ENCODE measurements at regions not wholly inside any gene's neighbourhood (a gene's known extent, or its start where the extent isn't known, plus 50 kb on each side); places are given as distances from the start of the nearest gene placed in this dataset.
"Not testable (repeated sequence)": the region's sequence is repeated elsewhere in the genome, so short reads cannot be mapped to it uniquely, and the experiment has no call there.

- H3K27me3 ChIP-seq (ENCODE audit: control insufficient read depth, insufficient read depth, low read length); H3K4me3 ChIP-seq (ENCODE audit: insufficient read depth, low read depth, low read length); H3K36me3 ChIP-seq (replicated peaks; ENCODE audit: control insufficient read depth, insufficient read depth, low read length); DNase-seq: not testable (repeated sequence)
These were observed 99.2 kb downstream of the OAT start for GRCh38 chr10:124319520-124319919.

GRCh38 chr10:124318811-124319210, 99.9 kb downstream of the OAT start:
- no peak for DNase-seq
- Histone ChIP-seq H3K4me3 (ENCODE audit: insufficient read depth, low read depth, low read length) (no peak overlapping the region), H3K36me3 (replicated peaks; ENCODE audit: control insufficient read depth, insufficient read depth, low read length) (no peaks in the 10 kb centered on the region), H3K27me3 (ENCODE audit: control insufficient read depth, insufficient read depth, low read length) (no peaks in the 10 kb centered on the region)

DNA sequence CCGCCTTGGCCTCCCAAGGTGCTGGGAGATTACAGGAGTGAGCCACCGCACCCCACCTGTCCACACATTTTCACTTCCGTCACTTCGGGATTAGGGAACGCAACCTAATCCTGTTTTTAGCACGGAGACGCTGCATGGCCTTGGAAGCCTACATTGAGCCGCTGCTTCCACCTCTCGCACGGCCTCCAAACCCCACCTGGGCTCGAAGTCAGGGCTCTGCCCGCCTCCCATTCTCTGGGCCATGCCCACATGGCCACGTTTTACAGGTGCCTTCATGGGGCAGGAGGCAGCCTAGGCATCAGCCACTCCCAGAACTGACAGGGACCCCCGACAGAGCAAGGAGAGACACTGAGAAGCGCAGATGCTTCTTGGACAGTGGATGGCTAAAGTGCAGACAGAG, 100.6 kb downstream of the OAT start:
- Histone ChIP-seq H3K27me3 (ENCODE audit: control insufficient read depth, insufficient read depth, low read length) (no peaks in the 10 kb centered on the region), H3K4me3 (ENCODE audit: insufficient read depth, low read depth, low read length) (no peak overlapping the region), H3K36me3 (replicated peaks; ENCODE audit: control insufficient read depth, insufficient read depth, low read length) (no peaks in the 10 kb centered on the region)
- no peak for DNase-seq

DNA sequence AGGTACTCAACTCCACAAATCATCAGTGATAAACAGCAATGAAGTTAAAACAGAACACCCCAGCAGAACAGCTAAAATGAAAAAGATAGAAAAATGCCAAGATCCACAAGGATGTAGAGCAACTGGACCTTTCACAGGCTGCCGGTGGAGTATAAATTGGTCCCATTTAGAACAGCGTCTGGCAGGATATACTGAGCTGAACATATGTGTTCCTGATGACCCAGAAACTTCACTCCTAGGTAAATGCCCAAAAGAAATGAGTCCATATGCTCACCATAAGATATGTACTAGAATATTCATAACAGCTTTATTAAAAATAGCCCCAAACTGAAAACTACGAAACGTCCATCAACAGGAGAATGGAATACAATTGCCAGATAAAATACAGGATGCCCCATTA, 102.4 kb downstream of the OAT start:
- H3K36me3 ChIP-seq (replicated peaks; ENCODE audit: control insufficient read depth, insufficient read depth, low read length): no peaks in the 10 kb centered on the region
- no peak for DNase-seq
- H3K27me3 ChIP-seq (ENCODE audit: control insufficient read depth, insufficient read depth, low read length): no peaks in the 10 kb centered on the region
- no peak overlapping the region for H3K4me3 ChIP-seq (ENCODE audit: insufficient read depth, low read depth, low read length)

DNA sequence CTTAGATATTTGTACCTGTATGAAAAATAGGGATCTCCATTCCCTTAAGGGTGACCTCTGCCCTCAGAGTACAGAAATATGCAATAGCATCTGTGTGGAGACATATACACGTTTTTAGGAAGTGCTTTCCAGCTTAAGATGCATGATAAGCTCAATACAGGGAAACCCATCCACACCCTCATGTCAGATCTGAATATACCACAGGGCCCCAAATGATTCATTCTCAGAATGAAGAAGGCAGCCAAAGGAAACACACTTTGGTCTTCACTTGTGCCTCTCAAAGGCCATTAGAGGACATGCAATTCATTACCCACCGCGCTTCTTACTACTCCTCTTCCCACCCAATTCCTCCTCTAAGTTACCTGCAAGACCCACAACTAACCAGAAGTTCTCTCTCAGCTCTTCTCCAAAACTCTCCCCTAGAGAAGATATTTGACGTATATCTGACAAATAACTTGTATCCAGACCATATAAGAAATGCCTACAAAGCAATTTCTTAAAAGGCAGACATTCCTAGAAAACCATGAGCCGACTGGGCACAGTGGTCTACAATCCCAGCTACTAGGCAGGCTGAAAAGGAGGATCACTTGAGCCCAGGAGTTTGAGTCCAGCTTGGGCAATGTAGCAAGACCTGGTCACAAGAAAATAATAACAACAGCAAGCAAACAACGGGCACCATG, 103.0 kb downstream of the OAT start:
- Histone ChIP-seq H3K36me3 (replicated peaks; ENCODE audit: control insufficient read depth, insufficient read depth, low read length) (no peaks in the 10 kb centered on the region), H3K27me3 (ENCODE audit: control insufficient read depth, insufficient read depth, low read length) (no peaks in the 10 kb centered on the region), H3K4me3 (ENCODE audit: insufficient read depth, low read depth, low read length) (no peak overlapping the region)
- no peak for DNase-seq

DNA sequence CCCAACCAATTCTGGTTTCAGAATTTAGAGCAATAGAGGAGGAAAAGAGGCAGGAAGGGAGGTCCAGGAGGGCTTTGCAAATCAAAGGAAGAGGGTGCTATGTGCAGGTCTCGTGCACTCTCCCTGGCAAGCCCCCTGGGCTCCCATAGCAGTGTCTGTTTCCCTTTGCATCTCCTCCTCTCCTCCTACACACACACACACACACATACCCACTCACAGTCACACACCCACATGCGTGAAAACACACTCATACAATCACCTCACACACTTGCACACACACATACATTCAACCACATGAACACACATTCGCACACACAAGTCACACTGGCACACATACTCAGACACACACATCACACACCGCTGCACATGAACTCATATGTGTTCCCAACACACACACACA, 105.3 kb downstream of the OAT start:
- H3K36me3 ChIP-seq (replicated peaks; ENCODE audit: control insufficient read depth, insufficient read depth, low read length): no peaks in the 10 kb centered on the region
- no peak overlapping the region for H3K4me3 ChIP-seq (ENCODE audit: insufficient read depth, low read depth, low read length)
- H3K27me3 ChIP-seq (ENCODE audit: control insufficient read depth, insufficient read depth, low read length): no peaks in the 10 kb centered on the region
- DNase-seq: no peak

DNA sequence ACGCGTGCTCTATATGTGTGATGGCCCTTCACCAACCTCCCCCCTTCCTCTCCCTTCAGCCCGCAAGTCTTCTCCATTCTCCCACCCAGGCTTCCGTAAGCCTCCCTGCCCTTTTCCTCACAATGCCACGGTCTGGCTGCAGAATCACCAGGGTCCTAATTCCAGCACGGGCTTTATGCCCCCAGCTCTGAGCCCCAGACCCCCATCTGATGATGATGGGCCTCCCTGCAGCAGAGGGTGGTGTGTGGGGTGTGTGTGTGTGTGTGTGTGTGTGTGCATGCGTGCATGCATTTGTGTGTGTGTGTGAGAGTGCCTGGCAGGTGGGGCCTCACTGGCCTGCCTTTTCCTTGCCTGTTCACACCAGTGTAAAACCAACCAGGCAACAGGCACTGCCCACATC, 109.9 kb downstream of the OAT start:
- DNase-seq: no peak
- H3K36me3 ChIP-seq (replicated peaks; ENCODE audit: control insufficient read depth, insufficient read depth, low read length): no peaks in the 10 kb centered on the region
- no peaks in the 10 kb centered on the region for H3K27me3 ChIP-seq (ENCODE audit: control insufficient read depth, insufficient read depth, low read length)
- H3K4me3 ChIP-seq (ENCODE audit: insufficient read depth, low read depth, low read length): no peak overlapping the region

GRCh38 chr10:124308056-124308645, 110.6 kb downstream of the OAT start:
- no peaks in the 10 kb centered on the region for H3K27me3 ChIP-seq (ENCODE audit: control insufficient read depth, insufficient read depth, low read length)
- no peak overlapping the region for H3K4me3 ChIP-seq (ENCODE audit: insufficient read depth, low read depth, low read length)
- H3K36me3 ChIP-seq (replicated peaks; ENCODE audit: control insufficient read depth, insufficient read depth, low read length): no peaks in the 10 kb centered on the region
- no peak for DNase-seq

DNA sequence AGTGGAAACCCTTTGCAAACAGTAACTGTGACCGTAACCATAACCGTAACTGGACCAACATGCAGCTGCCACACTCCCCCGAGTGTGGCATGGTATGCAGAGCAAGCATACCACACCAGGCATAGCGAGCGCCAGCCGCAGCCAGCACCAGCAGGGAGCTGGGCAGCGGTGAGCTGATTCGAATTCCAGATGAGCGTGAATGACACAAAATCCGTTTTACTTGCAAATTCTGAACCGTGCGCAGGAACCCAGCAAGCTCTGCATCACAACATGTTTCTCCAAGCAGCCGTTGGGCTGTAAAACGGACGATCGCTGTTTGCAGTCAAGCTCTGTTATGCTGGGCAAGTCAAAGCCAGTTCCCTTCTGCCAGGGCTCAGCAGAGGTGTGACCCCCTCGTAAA, 111.1 kb downstream of the OAT start:
- Histone ChIP-seq H3K36me3 (replicated peaks; ENCODE audit: control insufficient read depth, insufficient read depth, low read length) (no peaks in the 10 kb centered on the region), H3K27me3 (ENCODE audit: control insufficient read depth, insufficient read depth, low read length) (no peaks in the 10 kb centered on the region), H3K4me3 (ENCODE audit: insufficient read depth, low read depth, low read length) (no peak overlapping the region)
- DNase-seq: no peak

- Histone ChIP-seq H3K36me3 (replicated peaks; ENCODE audit: control insufficient read depth, insufficient read depth, low read length) (no peaks in the 10 kb centered on the region), H3K4me3 (ENCODE audit: insufficient read depth, low read depth, low read length) (no peak overlapping the region), H3K27me3 (ENCODE audit: control insufficient read depth, insufficient read depth, low read length) (no peaks in the 10 kb centered on the region)
These were observed 111.8 kb downstream of the OAT start for GRCh38 chr10:124306922-124307371.

DNA sequence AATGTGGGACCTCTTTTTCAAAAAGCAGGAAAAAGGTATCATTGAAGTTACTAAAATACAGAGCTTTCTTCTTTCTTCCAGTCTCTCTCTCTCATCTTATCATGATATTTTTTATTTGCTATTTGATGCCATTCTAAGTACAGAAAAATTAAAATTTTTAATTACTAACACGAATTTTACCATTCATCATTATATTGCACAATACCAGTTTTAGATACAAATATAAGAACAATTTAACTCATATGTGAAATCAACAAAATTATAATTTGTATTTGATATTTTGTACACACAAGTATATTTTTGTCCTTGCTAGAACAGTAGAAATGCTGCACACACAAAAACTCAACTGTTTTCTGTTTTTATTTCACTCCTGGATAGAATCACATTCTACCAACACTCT, 112.2 kb downstream of the OAT start:
- Histone ChIP-seq H3K4me3 (ENCODE audit: insufficient read depth, low read depth, low read length) (no peak overlapping the region), H3K36me3 (replicated peaks; ENCODE audit: control insufficient read depth, insufficient read depth, low read length) (no peaks in the 10 kb centered on the region), H3K27me3 (ENCODE audit: control insufficient read depth, insufficient read depth, low read length) (no peaks in the 10 kb centered on the region)
- DNase-seq: no peak

More at GRCh38 chr10:124306922-124307371, 111.8 kb downstream of the OAT start:
- no peak for DNase-seq

DNA sequence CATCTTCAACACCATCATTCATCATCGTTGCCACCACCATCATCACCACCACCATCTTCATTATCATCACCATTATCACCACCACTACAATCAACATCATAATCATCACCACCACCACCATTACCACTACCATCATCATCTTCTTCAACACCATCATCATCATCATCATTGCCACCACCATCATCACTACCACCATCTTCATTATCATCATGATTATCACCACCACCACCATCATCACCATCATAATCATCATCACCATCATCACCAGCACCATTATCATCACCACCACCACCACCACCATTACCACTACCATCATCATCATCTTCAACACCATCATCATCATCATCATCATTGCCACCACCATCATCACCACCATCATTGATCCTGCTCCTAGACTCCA, 112.7 kb downstream of the OAT start:
- H3K4me3 ChIP-seq (ENCODE audit: insufficient read depth, low read depth, low read length): no peak overlapping the region
- DNase-seq: no peak
- H3K27me3 ChIP-seq (ENCODE audit: control insufficient read depth, insufficient read depth, low read length): no peaks in the 10 kb centered on the region
- H3K36me3 ChIP-seq (replicated peaks; ENCODE audit: control insufficient read depth, insufficient read depth, low read length): no peaks in the 10 kb centered on the region

GRCh38 chr10:124305131-124305530, 113.6 kb downstream of the OAT start:
- Histone ChIP-seq H3K36me3 (replicated peaks; ENCODE audit: control insufficient read depth, insufficient read depth, low read length) (no peaks in the 10 kb centered on the region), H3K4me3 (ENCODE audit: insufficient read depth, low read depth, low read length) (no peak overlapping the region), H3K27me3 (ENCODE audit: control insufficient read depth, insufficient read depth, low read length) (no peaks in the 10 kb centered on the region)
- DNase-seq: no peak

DNA sequence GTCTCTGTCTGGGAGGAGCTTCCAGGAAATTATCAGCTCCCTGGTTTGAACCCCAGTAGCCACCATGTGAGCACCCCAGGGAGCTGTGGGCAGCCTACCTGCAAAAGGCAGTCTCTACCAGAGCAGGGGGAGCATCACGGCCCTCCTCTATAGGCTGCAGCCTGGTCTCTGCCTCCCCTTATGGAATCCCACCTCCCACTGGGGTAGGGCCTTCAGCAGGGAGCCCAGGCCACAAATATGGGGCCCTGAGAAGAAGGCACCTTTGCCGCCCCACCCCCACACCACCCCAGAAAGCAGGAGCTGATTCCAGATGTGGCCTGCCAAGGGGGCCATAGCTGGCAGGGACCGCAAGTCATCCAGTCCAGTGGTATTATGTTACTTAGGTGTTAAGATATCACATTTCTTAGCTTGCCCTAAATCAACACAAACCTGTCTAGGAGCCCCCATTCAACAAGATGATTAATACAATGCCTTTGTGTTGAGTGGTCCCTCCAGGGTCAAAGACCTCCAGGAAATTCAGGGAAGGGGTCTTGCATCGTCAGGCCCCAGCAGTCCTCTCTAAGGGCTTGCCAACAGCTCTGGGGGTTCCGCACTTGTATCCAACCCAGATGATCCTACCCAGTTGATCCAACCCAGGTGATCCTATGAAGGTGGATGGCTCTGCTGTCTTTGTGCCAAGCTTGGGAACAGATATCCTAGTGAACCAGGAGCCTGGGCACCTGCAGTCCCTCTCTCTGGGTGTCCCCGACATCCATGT, 114.9 kb downstream of the OAT start:
- no peaks in the 10 kb centered on the region for H3K36me3 ChIP-seq (replicated peaks; ENCODE audit: control insufficient read depth, insufficient read depth, low read length)
- H3K27me3 ChIP-seq (ENCODE audit: control insufficient read depth, insufficient read depth, low read length): no peaks in the 10 kb centered on the region
- no peak for DNase-seq
- H3K4me3 ChIP-seq (ENCODE audit: insufficient read depth, low read depth, low read length): no peak overlapping the region

DNA sequence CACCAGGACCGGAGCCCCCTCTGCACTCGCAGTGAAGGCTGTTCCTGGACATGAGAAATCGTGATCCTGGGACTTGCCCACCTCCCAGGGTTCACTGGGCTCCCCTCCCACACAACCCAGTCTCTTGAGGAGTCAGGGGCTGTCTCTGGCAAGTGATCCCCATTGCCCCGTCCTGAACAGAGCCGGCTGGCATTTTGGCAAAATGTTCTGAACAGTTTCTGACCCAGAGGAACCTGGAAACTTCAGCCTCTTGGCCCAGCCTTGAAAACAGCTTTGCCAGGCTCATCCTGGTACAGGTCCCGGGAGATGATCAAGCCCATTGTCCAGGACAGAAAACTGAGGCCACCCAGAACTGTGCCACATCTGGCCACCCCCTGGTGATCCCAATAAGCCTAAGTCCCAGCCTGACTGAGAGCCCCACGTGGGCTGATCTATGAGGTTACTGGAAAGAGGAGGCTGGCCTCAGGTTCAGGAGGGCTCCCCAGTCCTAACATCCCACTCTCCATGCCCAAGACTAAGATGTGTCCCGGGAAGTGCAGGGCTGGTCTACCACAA, 115.7 kb downstream of the OAT start:
- DNase-seq: no peak
- no peaks in the 10 kb centered on the region for H3K27me3 ChIP-seq (ENCODE audit: control insufficient read depth, insufficient read depth, low read length)
- H3K36me3 ChIP-seq (replicated peaks; ENCODE audit: control insufficient read depth, insufficient read depth, low read length): no peaks in the 10 kb centered on the region
- H3K4me3 ChIP-seq (ENCODE audit: insufficient read depth, low read depth, low read length): no peak overlapping the region
